T-helper 2 cell treated with Interferon-gamma antibody and Interleukin-4, amounts not matched to agents 100 ng/mL and 5 ng/mL, for 36 hours (primary cell): ENCODE measurements at regions not wholly inside any gene's neighbourhood (a gene's known extent, or its start where the extent isn't known, plus 50 kb on each side); places are given as distances from the start of the nearest gene placed in this dataset.

Source experiments
- intact Hi-C: fragments of 100-400 bp; cut with micrococcal nuclease; formaldehyde crosslinking; loops from one replicate; pipeline ENCODE4 v1.15.1; 2023

DNA sequence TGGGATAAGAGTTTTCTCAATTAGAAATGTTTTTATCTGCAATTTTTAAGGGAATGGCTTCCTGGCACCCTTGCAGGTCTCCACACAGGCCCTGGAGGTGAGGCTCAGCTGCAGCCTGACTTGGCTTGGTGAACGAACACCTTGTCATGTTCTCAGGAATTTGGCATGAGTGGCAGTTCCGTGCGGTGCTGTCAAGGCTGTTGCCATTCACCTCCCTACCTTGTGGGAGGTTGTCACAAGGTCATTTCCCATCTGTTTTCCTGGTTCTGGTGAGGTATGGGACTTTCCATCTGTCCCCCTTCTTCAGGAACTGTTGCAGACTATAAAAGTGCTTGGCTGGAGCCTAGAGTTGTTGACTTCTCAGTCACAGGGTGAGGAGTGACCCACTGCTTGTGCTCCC, 82.9 kb downstream of the ELOVL4 start:
- intact Hi-C loops, result loop anchor here (10.0 kb wide), 1 partner anchor 1890 kb away; the partner anchor contains the start of gene TENT5A

DNA sequence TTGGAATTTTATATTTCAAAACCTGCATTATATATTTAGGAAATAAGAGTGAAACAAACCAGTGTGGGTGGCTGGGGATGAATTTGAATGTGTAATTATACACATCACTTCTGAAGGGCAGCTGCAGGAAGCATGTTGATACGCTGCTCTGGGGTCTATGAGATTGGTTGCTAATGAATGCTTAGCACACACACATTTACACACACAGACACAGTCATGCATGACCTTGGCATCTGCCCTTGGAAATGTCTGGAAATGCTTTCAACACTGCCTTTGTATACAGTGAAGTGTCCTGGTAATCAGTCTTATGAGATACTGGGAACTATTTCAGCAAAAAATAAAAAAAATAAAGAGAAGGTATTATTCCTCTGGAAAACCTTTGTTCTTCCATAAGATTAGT, 83.4 kb downstream of the ELOVL4 start:
- intact Hi-C loops, result loop anchor here (10.0 kb wide), 1 partner anchor 1891 kb away; the partner anchor contains the start of gene TENT5A

- intact Hi-C loops, result loop anchor here (10.0 kb wide), 1 partner anchor 1891 kb away; the partner anchor contains the start of gene TENT5A
Observed at GRCh38 chr6:79863566-79863965, 83.8 kb downstream of the ELOVL4 start.

DNA sequence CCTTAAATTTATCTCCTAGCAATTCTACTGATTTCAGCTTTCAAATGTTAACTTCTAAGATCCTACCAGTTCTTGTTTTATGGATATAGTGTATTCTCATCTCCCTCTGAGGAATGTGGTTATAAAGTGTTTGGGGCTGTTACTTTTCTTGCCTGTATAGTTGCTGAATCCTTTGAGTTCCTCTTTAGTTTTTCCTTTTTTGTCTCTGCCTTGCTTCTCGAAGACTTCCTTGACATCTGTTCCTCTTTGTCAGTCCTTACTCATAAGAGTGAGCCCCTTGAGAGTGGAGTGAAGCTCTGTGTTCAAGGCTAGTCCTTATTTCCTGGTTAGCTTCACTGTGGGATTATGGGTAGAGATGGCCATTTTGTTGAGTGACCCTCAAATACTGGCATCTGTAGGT, 84.6 kb downstream of the ELOVL4 start:
- intact Hi-C loops, result loop anchor here (10.0 kb wide), 1 partner anchor 1892 kb away; the partner anchor contains the start of gene TENT5A

DNA sequence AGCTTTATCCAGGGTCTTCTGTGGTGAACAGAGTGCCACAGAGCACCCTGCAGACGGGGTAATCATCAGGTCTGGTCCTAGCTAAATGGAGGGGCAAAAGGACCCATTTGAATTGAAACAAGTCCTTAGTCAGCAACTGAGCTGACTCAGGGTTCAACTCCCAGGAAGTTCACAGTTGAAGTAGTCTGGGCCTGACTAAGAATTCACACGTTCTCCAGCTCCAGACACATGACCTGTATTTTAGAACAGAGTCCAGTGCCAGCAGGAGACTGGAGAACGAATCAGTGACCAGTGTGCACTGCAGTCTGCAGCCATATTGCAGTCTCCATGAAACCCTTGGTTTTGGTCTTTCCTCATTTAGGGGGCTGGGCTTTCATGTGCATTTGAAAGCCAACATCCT, 85.2 kb downstream of the ELOVL4 start:
- intact Hi-C loops, result loop anchor here (10.0 kb wide), 1 partner anchor 1893 kb away; the partner anchor contains the start of gene TENT5A

DNA sequence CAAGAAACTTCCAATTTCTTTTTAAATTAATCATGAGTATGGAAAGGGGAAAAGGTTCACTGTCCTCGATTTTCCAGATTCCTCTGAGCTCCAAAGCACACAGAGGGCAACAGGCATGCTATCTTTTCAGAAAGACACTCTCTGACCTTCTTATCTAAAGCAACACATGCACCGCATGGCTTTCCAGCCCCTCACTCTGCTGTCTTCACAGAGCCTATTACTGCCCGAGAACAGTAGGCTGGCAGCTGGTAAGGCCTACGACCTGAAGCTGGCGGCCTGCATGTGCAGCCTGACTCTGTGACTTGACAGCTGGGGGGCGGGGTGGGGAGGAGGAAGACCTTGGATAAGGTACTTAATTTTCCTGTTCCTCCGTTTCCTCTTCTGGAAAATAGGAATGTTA, 86.3 kb downstream of the ELOVL4 start:
- intact Hi-C loops, result loop anchor here (10.0 kb wide), 1 partner anchor 1894 kb away; the partner anchor contains the start of gene TENT5A

GRCh38 chr6:79847426-79847825, 99.9 kb downstream of the ELOVL4 start:
- intact Hi-C loops, result no loop called here

DNA sequence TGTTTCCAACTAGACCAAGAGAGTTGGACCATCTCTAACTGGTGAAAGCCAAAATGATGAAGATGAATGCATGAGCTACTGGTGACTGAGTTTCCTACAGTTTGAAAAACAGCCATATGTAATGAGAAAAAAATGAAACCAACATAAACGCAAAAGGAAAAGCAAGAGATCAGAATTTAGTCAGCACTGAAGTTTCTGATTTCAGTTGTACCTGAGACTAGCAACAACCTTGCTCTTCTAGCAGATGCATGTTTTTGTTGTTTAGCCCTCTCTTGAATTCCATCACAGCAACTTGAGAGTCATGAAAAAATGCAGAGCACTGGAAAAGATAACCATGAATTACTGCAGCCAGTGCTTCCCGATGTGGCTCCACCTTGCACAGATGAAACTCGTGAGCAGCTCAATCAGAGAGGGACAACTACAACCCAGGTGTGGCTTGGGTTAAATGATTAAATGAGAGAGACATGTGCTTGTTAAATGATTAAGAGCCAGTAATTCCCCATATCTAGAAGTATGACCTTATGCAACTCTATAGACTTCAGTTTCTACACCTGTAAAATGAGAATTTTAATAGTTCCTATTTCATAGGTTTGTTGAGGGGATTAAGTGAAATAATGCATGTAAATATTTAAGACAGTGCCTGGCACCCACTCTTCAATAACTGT, 104.8 kb downstream of the ELOVL4 start:
- intact Hi-C loops, result no loop called here

DNA sequence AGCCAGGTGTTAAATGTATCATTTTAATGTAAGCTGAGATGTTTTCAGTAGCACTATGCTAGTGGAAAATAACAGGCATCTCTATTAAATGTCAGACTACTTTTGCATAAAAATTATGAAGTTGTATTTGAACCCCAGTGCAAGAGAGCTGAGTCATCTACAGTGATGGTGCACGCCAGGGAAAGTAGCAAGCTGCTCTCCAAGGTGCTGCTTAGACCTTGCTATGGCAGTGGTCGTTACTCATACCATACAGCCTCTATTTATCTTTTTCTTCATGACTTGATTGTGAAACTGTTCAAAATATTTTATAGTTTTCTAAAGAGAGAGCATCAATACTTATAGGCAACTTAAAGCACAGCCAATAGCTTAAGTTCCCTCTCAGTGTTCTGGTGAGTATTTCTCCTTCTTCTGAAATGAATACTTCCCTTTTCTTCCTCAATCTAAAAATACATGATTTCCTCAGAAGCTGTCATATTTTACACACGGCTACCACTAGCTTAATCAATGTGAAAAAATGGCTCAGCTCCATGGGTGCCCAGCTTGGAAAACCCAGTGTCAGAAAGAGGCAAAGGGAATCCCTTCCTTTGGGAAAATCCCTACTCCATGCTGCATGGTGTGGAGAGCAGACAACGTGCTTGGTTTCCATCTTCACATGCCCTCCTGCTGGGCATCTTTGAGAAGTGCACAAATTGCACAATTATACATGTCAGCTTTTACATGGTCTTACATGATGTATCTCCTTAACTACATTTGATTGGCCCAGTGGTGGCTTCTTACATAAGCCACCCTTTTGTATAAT, 105.6 kb downstream of the ELOVL4 start:
- intact Hi-C loops, result no loop called here

DNA sequence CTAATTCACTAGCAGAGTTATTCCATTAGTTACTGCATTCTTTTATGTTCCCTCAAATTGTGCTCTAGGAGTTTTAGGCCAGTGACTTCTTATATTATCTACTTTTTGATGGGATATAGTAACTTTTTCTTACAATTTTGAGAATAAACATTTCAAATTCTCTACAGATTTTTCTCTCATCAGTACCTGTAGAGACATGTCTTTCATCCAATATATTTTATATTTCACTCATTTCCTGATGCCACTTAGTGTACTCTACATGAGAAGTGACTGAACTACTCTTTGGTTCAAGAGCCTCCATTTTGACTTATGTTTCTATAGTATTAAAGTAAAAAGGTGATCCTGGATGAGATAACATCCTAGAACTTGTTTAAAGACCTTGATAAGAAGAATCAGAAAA, 108.5 kb downstream of the ELOVL4 start:
- intact Hi-C loops, result no loop called here

GRCh38 chr6:79833964-79834284, 113.4 kb downstream of the ELOVL4 start:
- intact Hi-C loops, result no loop called here

DNA sequence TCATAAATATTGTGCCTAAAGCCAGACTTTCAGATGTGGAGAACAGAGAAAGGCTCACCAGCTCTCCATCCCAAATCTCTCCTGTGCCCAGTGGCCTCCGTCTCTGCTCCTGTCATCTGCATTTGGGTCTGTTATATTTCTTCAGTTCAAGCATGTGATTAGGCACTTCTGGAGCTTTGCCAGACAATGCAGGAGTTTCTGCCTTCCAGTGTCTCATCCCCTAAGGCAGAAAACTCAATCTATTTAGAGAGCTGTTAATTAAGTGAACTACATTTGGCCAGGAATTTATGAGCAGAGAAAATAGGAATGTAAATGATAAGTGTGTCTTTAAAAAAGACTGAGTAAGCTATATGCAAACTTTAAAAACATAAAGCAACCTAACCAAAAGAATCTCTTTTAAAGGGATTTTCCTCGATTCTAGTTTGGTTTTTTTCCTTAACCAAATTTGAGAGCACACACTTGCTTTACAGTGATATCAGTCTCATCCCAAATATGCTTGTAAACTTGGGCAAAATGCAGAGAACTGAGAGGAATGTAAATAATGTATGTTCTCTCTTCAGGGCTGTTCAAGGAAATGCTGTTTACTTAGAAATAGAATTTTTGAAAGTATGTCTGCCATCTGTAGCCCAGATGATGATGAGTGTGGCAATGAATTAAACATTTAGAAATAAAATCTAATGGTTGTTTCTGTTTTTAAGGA, 113.9 kb downstream of the ELOVL4 start:
- intact Hi-C loops, result no loop called here

DNA sequence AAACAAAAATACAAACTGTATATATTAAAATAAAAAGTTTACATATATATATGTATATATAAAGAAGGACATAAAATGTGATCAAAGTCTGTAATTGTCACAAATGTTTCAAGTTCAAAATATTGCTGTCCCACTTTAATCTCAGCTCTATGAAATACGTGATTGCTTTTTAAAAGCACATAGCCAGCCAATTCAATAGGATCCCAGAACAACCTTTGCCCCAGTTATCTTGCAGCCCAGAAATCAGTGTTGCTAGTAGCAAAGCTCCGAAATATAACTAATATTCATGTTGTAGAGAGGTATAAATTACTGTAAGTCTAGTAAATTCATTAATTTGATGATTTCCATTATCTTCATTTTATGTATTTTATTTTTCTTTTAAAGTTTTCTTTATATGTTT, 114.6 kb downstream of the ELOVL4 start:
- intact Hi-C loops, result no loop called here

DNA sequence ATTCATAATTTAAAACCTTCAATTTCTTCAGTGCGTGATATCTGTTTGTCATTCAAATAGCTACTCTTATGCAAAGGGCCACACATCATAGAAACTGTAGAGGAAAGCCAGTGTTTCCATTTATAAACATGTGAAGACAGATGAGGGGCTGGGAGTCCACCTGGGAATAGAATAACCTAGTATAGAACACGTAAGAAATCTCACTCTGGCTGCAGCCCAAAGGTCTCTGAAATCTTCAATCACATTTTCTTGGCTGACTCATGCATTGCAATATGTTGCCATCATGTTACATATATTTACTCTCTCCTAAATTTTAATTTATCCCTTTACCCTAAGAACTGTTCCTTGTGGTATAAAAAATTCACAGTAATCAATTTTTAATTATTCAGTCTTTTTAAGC, 123.2 kb downstream of the ELOVL4 start:
- intact Hi-C loops, result no loop called here

DNA sequence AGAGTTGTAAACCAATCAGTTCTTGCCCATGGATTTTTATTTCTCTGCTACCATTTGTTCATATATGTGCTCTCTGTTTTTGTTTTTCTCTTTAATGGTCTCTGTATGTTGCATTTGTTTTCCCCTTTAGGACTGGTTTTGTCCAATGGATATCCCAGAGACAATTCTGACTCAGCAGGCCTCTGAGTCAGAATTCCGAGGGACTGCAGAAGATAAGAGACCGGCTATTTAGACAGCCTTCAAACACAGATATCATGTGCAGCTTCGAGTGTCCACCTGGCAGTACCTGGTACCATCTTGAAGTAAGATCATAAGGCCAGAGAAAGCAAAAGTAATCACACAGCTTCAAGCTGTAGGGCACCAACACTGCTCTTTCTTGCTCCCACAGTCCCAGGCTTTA, 125.5 kb downstream of the ELOVL4 start:
- intact Hi-C loops, result no loop called here

- intact Hi-C loops, result no loop called here
Observed at GRCh38 chr6:79818471-79818870, 128.9 kb downstream of the ELOVL4 start.

DNA sequence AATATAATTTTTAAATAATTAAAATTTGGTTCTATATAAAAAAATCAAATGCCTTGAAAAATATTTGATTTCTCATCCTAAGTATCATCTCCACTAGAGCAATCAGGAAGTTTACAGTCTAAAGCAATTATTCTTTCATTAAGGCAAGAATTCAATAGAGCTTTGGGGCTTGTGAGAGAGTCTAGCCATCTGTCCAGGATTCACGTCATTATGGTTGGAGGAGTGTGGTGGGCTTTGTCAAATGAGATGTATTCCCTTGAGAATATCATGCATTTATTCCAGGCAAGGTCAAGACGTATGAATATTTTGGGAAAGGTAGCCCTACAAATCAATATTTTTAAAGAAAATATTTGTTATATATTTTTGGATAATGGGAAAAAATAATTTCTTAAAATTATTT, 132.4 kb downstream of the ELOVL4 start:
- intact Hi-C loops, result loop anchor here (1.0 to 5.0 kb wide), 3 partner anchors 37 to 244 kb away; no protein-coding TSS in a partner anchor

- intact Hi-C loops, result loop anchor here (1.0 to 5.0 kb wide), 3 partner anchors 36 to 243 kb away; no protein-coding TSS in a partner anchor
Observed at GRCh38 chr6:79813854-79814709, 133.3 kb downstream of the ELOVL4 start.

GRCh38 chr6:79813143-79813850, 134.1 kb downstream of the ELOVL4 start:
- intact Hi-C loops, result loop anchor here (5.0 kb wide), 1 partner anchor 54 kb away; no protein-coding TSS in a partner anchor

DNA sequence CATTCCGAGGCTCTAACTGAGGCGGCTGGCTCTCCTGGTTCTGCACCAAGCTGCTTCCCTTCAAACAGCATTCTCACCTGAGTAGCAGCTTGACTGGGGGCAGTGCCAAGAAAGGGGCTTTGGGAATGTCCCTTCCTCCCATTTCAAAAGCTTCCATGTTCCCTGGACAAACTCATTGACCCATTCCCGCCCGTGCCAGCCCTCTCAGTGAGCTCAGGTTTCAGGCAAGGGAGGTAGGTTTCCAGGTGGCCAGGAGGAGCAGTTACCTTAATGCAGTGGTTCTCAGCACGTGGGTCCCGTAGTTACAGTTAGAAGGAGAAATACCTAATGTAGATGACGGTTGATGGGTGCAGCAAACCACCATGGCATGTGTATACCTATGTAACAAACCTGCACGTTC, 135.2 kb downstream of the ELOVL4 start:
- intact Hi-C loops, result loop anchor here (5.0 kb wide), 1 partner anchor 55 kb away; no protein-coding TSS in a partner anchor
